T-helper 17 cell (primary cell): ENCODE measurements at regions not wholly inside any gene's neighbourhood (a gene's known extent, or its start where the extent isn't known, plus 50 kb on each side); places are given as distances from the start of the nearest gene placed in this dataset.

ENCODE experiments used
- ATAC-seq: fragments of 150-1000 bp; cut with Tn5 transposase; 2 replicates; pipeline ENCODE4 v1.10.0; 2021; ENCODE audit warnings: mild to moderate bottlenecking, moderate library complexity
- DNase-seq, 3 donors: peaks; one replicate each; pipeline versions ENCODE4 v3.0.0 to v3.0.0-alpha.2; 2020 to 2021
- H3K9me3 ChIP-seq: one replicate; pipeline ENCODE4 v1.7.0; 2013; ENCODE audit warnings: low read length, mild to moderate bottlenecking; ENCODE audit not compliant: control insufficient read depth, poor library complexity, severe bottlenecking
- H3K27ac Mint-ChIP-seq: one replicate; pipeline ENCODE4 v1.8.0; 2022; ENCODE audit warnings: mild to moderate bottlenecking, moderate library complexity, mixed read lengths
- H3K27me3 Mint-ChIP-seq: one replicate; pipeline ENCODE4 v1.8.0; 2022; ENCODE audit warnings: mixed read lengths
- H3K36me3 Mint-ChIP-seq: one replicate; pipeline ENCODE4 v1.8.0; 2022; ENCODE audit warnings: low read depth, mixed read lengths
- H3K4me1 Mint-ChIP-seq: one replicate; pipeline ENCODE4 v1.8.0; 2022; ENCODE audit warnings: mild to moderate bottlenecking, mixed read lengths
- H3K4me3 Mint-ChIP-seq: one replicate; pipeline ENCODE4 v1.8.0; 2022; ENCODE audit warnings: mild to moderate bottlenecking, moderate library complexity, mixed read lengths

DNA sequence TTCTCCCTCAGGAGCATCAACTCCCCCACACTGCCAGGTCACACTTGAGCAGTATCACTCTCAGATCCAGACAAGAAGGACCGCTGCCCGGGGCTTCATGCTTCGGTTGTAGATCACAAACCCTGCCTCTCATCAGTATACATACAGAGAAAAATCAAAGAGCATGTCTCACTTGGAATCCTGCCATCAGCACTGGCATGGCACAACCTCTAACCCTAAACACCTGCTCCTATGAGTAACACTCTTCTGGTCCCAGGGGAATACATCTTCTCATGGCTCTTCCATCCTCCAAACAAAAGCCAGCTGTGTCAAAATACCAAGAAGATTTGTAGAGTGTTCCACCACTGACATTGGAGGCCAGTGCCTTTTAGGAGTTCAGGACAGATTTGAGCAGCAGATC, 84.8 kb upstream of the MIER3 start:
- Mint-ChIP-seq H3K27ac (no peak overlapping the region), H3K4me1 (no peaks in the 10 kb centered on the region), H3K27me3 (peaks cover 11% of the 10 kb centered on the region), H3K36me3 (peaks cover 5% of the 10 kb centered on the region), H3K4me3 (no peak overlapping the region)
- H3K9me3 ChIP-seq: no peaks in the 10 kb centered on the region
- DNase-seq: no peak
- ATAC-seq: no peak

DNA sequence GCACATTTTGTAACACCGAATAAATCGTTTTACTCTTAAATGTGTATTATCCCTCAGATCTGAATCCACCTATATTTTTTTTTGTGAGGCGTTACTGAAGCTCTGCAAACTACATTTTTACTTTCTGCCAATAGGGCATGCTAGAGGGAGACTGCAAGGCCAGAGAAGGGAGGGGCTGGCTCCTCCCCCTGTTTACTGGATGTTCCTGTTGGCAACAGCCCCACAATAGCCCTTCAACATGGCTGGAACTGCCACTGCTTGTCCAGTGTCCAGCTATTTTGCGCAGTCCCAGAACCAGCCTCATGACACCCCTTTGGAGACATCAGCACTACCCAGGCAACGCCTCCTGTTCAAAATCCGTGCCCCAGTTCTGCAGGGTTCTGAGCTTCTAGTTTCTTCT, 85.4 kb upstream of the MIER3 start:
- peaks cover 11% of the 10 kb centered on the region for H3K27me3 Mint-ChIP-seq
- H3K4me1 Mint-ChIP-seq: no peaks in the 10 kb centered on the region
- peaks cover 5% of the 10 kb centered on the region for H3K36me3 Mint-ChIP-seq
- no peak overlapping the region for H3K27ac Mint-ChIP-seq
- ATAC-seq: no peak
- DNase-seq: no peak
- no peaks in the 10 kb centered on the region for H3K9me3 ChIP-seq
- H3K4me3 Mint-ChIP-seq: no peak overlapping the region

DNA sequence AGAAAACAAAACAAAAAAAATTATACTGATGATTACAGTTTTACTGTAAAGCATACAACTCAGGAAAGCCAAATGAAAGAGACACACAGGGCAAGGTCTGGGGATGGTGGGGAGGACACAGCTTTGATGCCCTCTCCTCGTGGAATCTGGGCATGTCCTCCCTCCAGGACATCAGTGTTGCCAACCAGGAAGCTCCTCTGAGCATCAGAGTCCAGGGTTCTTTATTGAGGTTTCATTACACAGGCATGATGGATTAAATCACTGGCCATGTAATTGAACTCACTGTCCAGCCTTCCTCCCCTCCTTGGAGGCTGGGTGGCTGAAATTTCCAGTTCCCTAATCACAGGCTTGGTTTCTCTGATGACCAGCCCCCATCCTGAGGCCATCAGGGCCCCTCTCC, 89.6 kb upstream of the MIER3 start:
- H3K9me3 ChIP-seq: no peaks in the 10 kb centered on the region
- no peaks in the 10 kb centered on the region for H3K36me3 Mint-ChIP-seq
- H3K27me3 Mint-ChIP-seq: peaks cover 13% of the 10 kb centered on the region
- H3K4me1 Mint-ChIP-seq: no peaks in the 10 kb centered on the region
- H3K27ac Mint-ChIP-seq: no peak overlapping the region
- ATAC-seq (no peak), DNase-seq (no peak)
- no peak overlapping the region for H3K4me3 Mint-ChIP-seq

DNA sequence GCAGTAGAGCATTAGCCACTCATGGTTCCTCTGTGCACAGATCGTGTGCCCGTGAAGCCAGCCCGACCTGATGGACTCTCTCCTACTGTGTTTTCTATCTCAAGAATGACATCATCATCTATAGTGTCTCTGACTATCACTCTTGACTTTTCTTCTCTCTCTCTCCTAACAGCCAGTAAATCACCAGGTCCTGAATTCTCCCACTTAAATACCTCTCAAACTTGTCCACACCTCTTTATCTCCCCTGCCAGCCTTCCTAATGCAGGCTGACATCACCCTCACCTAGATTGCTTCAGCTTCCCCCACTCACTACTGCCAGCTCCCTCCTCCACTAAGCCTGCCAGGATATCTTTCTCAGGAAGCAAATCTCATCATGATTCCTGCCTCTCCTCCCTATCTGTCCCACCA, 90.6 kb upstream of the MIER3 start:
- no peak for DNase-seq
- Mint-ChIP-seq H3K27me3 (peaks cover 13% of the 10 kb centered on the region), H3K27ac (no peak overlapping the region), H3K36me3 (no peaks in the 10 kb centered on the region), H3K4me3 (no peak overlapping the region), H3K4me1 (peaks cover 2% of the 10 kb centered on the region)
- no peaks in the 10 kb centered on the region for H3K9me3 ChIP-seq
- ATAC-seq: no peak

DNA sequence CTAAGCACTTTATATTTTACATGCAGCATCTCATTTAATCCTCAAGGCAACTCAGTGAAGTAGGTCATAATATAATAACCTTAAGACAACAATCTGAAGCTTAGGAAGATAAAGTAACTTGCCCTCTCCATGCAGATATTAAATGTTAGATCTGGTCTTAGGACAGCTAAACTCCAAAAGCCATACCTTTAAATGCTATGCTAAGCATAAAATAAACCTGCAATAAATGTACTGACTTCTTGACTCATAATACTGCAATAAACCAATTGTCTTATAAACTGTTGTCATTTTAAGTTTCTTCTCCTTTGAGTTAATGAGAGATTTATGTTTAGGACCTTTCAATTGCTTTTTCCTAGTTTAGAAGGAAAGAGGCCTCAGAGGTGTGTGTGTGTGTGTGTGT, 102.2 kb upstream of the MIER3 start:
- no peak for DNase-seq
- Mint-ChIP-seq H3K36me3 (no peaks in the 10 kb centered on the region), H3K27me3 (peaks cover 19% of the 10 kb centered on the region)

DNA sequence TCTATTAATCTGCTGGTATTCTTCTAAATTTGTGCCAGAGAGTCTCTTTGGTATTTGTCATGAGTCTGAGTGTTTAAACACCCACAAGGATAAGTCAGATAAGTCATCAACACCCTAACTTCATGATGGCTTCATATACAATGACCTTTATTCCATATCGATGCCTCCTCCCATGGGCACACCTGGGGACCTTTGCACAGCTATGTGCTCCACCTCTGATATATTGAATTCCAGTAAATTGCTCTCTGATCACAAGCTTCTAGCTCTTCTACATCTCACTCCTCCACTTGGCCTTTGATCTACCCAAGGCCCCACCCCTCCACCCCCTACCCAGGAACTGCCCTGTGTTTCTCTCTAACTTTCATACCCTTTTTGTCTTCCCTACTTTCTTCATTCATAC, 102.7 kb upstream of the MIER3 start:
- H3K4me1 Mint-ChIP-seq: peaks cover 2% of the 10 kb centered on the region
- H3K27ac Mint-ChIP-seq: no peak overlapping the region
- H3K4me3 Mint-ChIP-seq: no peak overlapping the region
- DNase-seq (no peak), ATAC-seq (no peak)
- peaks cover 14% of the 10 kb centered on the region for H3K27me3 Mint-ChIP-seq
- H3K9me3 ChIP-seq: peaks cover 3% of the 10 kb centered on the region
- H3K36me3 Mint-ChIP-seq: no peaks in the 10 kb centered on the region

More for the DNA sequence above, 102.2 kb upstream of the MIER3 start:
- no peak for ATAC-seq
- peaks cover 3% of the 10 kb centered on the region for H3K9me3 ChIP-seq
- Mint-ChIP-seq H3K4me1 (peaks cover 2% of the 10 kb centered on the region), H3K4me3 (no peak overlapping the region), H3K27ac (no peak overlapping the region)

DNA sequence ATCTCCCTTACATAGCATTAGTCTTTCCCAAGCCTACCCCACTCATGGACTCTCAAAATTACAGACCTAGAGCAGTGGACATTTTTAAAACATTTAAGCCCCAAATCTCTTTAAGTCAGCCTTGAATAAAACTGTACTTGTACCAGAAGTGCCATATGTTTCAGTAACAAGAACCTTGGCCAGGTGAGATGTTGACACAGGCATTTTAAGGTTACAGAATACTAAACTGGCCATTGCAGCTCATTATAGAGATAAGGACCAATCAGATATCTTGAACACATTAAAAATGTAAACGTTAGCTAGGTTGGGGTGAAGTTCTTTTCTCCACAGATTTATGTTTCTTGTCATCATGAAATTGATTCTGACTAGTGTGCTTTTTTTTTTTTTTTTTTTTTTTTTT, 103.8 kb upstream of the MIER3 start:
- DNase-seq (no peak), ATAC-seq (no peak)
- peaks cover 3% of the 10 kb centered on the region for H3K9me3 ChIP-seq
- Mint-ChIP-seq H3K27ac (no peak overlapping the region), H3K4me1 (peaks cover 2% of the 10 kb centered on the region), H3K27me3 (peaks cover 14% of the 10 kb centered on the region), H3K36me3 (no peaks in the 10 kb centered on the region), H3K4me3 (no peak overlapping the region)

DNA sequence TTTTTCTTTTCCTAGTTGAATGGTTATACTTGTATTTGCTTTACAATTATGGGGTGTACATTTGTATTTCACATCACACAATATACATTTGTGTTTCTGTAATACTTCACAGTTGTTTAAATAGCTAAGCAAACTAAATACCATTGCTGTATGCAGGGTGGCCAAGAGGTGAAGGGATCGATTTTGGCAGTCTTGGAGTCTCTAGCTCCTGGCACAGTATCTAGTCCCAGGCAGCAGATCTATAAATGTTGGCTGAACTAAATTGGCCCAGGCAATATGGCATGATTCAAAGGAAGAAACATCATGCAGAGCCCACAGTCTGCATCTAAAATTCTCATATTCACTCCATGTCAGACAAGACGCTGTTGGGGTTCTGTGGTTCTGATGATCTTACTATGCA, 110.1 kb upstream of the GPBP1 start:
- Mint-ChIP-seq H3K36me3 (peaks cover 4% of the 10 kb centered on the region), H3K4me3 (no peak overlapping the region), H3K27me3 (peaks cover 6% of the 10 kb centered on the region), H3K4me1 (no peaks in the 10 kb centered on the region), H3K27ac (no peak overlapping the region)
- DNase-seq (no peak), ATAC-seq (no peak)
- H3K9me3 ChIP-seq: no peaks in the 10 kb centered on the region

DNA sequence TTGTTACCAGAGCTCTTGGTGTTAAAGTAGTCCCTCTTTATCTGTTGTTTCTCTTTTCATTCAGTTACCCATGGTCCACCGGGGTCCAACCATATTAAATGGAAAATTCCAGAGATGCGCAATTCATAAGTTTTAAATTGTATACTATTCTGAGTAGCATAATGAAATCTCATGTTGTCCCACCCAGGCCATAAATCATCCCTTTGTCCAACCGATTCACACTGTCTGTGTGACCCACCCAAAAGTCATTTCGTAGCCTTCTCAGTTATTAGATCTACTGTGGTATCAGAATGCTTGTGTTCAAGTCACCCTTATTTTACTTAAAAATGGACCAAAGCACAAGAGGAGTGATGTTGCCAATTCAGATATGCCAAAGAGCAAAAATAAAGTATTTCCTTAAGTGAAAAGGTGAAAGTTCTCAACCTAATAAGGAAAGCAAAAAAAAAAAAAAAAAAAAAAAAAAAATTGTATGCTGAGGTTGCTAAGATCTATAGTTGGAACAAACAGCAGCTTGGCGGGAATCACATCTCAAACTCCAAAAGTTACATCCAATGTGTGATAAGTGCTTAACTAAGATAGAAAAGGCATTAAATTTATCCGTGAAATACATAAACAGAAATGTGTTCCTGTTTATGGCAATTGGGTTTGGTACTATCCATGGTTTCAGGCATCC, 106.8 kb upstream of the GPBP1 start:
- ATAC-seq: no peak

DNA sequence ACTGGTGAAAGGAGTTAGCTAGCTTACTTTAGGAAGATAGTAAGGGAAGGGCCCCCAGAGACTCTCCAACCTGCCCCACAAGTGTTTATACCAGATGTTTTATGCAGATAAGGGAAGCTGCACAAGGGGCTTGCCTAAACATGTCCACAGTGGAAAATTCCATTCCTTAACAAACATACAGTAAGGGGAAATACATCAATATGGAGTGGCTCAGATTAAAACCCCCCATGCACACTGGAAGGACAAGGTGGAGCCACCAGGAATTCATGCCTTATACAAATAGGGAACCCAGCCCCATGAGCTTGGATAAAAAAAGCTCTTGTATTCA, 106.3 kb upstream of the GPBP1 start:
- DNase-seq (no peak), ATAC-seq (no peak)
- Mint-ChIP-seq H3K4me1 (no peaks in the 10 kb centered on the region), H3K36me3 (no peaks in the 10 kb centered on the region), H3K27me3 (peaks cover 14% of the 10 kb centered on the region), H3K27ac (no peak overlapping the region), H3K4me3 (no peak overlapping the region)
- H3K9me3 ChIP-seq: no peaks in the 10 kb centered on the region

More for the DNA sequence above, 106.8 kb upstream of the GPBP1 start:
- Mint-ChIP-seq H3K4me3 (no peak overlapping the region), H3K4me1 (no peaks in the 10 kb centered on the region), H3K27me3 (peaks cover 12% of the 10 kb centered on the region), H3K36me3 (no peaks in the 10 kb centered on the region), H3K27ac (no peak overlapping the region)
- no peaks in the 10 kb centered on the region for H3K9me3 ChIP-seq
- no peak for DNase-seq

DNA sequence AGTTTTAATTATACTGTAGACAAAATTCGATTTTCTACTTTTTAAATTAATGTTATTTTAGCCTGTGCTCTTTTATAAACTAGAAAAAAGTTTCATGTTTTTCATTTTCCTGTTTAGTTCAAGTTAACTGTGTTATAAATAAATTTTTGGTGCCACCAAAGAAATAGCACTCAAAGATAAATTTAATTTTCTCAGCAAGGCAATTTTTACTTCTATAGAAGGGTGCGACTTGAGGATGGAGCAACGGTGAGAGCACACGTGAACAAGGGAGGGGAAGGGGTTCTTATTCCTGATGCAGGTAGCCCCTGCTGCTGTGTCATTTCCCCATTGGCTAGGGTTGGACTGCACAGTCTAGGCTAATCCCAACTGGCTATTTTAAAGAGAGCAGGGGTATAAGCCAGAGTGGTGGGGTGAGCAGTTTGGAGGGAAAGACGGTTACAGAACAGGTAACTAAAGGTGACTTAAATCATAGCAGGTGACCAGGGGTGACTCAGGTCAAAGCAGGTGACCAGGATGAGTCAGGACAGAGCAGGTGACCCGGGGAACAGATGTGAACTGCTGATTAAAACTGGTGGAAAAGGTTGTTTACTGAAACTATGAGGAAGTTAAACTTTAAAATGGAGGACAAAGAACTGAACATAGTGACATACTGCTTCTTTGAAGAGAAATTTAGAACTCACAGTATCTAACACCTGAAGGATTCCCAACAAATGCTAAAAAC, 104.6 kb upstream of the GPBP1 start:
- H3K9me3 ChIP-seq: no peaks in the 10 kb centered on the region
- H3K4me3 Mint-ChIP-seq: no peak overlapping the region
- H3K27me3 Mint-ChIP-seq: peaks cover 16% of the 10 kb centered on the region
- no peak overlapping the region for H3K27ac Mint-ChIP-seq
- H3K36me3 Mint-ChIP-seq: no peaks in the 10 kb centered on the region
- no peak for DNase-seq
- no peak for ATAC-seq
- no peaks in the 10 kb centered on the region for H3K4me1 Mint-ChIP-seq

DNA sequence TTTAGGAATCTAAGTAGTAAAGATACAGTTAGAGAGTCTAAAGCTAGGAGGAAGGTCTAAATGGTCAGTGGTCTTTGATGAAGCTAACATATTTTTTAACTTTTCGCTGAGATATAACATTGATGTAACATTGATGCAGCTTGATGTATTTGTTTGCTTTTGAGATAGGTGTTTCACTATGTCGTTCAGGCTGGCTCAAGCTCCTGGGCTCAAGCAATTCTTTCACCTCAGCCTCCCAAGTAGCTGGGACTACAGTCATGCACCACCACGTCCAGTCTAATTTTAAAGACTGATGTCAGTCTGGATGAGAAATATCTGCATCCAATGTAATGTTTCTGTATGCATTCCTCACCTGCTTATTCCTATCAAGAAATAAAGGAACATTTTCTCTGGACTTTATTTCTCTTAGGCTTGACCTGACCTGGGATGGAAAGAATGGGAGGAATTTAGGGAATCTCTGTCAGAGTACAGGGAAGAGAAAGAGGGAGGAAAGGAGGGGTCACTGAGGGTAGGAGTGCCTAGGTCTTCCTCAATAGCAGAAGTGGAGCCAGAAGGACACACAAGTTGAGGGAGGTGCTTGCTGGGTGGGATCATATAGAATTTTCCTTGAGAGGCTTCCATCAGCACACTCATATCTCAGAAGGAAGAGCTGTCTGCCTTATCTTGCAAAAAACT, 101.5 kb upstream of the GPBP1 start:
- no peaks in the 10 kb centered on the region for H3K4me1 Mint-ChIP-seq
- no peak overlapping the region for H3K4me3 Mint-ChIP-seq
- peaks cover 16% of the 10 kb centered on the region for H3K27me3 Mint-ChIP-seq
- no peaks in the 10 kb centered on the region for H3K9me3 ChIP-seq
- no peak overlapping the region for H3K27ac Mint-ChIP-seq
- DNase-seq (no peak), ATAC-seq (no peak)
- H3K36me3 Mint-ChIP-seq: no peaks in the 10 kb centered on the region

DNA sequence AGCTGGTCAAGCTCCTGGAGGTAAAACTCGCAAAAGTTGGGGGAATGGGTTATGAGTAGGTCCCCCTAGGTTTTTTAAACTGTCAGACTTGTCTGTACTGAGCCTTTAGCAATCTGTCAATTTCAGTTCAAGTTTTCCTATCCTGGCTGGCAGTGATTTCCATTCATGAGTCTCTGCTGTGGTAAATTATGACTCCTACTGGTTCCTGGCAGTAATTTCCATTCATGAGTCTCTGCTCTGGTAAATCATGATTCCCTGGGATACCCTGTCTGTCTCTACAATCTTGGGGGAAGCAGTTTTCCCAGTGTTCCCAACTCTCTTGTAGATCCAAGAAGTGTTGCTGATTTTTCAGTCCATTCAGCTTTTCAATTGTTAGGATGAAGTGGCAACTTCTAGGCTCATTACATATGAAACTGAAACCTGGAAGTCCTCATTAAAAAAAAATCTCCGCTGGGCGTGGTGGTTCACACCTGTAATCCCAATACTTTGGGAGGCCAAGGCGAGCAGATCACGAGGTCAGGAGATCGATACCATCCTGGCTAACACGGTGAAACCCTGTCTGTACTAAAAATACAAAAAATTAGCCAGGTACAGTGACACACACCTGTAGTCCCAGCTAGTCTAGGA, 91.3 kb upstream of the GPBP1 start:
- Mint-ChIP-seq H3K27me3 (peaks cover 24% of the 10 kb centered on the region), H3K27ac (peak overlapping the region; percentile 24), H3K4me3 (no peak overlapping the region), H3K4me1 (no peaks in the 10 kb centered on the region), H3K36me3 (peaks cover 2% of the 10 kb centered on the region)
- H3K9me3 ChIP-seq: no peaks in the 10 kb centered on the region
- ATAC-seq (no peak), DNase-seq (no peak)
